GM18909 (cell line): ENCODE measurements at regions not wholly inside any gene's neighbourhood (a gene's known extent, or its start where the extent isn't known, plus 50 kb on each side); places are given as distances from the start of the nearest gene placed in this dataset.
"Not testable (repeated sequence)": the region's sequence is repeated elsewhere in the genome, so short reads cannot be mapped to it uniquely, and the experiment has no call there.

Experiments used
- ATAC-seq: cut with Tn5 transposase; IDR thresholded peaks from one replicate; pipeline ENCODE4 v1.9.1; 2021; ENCODE audit warnings: mild to moderate bottlenecking; ENCODE audit not compliant: unreplicated experiment, poor library complexity

DNA sequence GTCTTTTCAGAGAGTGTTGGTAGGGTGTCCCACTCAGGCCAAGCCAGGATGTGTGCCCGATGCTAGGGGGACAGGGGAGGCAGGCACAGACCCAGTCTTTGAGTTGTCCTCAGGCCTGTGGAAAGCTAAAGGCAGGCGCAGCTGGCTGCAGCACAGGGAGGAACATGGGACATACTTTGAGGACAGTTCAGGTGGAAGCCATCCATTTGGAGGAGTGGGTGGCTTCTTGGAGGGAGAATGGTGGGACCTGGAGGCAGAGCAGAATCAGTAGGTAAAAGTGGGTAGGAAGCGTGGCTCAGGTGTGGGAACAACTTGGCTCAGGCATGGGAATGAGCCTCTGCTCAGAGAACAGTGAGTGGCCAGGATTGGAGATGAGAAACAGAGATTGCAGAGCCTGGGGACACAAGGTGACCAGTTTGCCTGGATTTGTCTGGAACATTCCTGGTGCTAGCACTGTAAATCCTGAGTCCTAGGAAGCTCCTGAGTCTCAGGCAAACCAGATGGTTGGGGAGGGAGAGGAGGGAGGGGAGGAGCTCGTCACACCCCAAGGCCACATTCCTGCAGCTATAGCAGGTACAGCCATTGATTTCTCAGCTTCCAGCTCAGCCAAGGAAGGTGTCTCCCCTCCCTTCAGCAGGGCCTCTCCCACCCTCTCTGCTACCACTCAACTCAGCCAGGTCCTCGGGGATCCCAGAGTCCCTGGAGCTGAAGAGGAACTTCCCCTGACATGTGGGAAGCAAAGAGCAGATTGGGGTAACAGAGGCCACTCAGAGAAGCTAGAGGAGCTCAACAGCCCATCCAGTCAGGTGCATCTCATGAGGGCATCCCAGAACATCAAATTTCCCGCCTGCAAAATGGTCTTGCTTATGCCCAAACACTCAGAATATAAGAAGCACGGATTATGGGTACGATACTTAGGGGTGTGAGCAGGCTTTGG, 65.2 kb upstream of the TINAGL1 start:
- no peak for ATAC-seq

DNA sequence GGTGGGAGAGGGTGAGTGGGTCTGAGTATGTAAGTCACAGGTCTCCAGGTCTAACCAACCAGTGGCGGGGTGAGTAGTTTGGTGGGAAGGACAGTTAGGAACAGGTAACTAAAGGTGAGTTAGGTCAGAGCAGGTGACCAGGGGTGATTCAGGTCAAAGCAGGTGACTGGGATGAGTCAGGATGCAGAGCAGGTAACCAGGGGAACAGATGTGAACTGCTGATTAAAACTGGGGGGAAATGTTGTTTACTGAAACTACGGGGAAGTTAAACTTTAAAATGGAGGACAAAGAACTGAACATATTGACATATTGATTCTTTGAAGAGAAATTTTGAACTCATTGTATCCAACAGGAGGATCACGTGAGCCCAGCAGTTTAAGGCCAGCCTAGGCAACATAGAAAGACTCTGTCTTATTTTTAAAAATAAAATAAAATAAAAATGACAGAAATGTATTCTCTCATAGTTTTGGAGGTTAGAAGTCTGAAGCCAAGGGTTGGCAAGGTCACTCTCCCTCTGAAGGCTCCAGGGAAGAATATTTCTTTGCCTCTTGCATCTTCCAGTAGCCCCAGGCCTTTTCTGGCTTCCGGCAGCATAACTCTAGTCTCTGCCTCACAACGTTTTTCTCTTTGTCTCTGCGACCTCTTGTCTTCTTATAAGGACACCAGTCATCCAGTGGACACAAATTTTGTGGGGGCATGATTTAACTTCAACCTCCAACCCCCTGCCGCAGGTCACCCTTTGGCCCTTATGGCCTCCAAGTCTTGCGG, 64.3 kb upstream of the TINAGL1 start:
- ATAC-seq, result no peak

DNA sequence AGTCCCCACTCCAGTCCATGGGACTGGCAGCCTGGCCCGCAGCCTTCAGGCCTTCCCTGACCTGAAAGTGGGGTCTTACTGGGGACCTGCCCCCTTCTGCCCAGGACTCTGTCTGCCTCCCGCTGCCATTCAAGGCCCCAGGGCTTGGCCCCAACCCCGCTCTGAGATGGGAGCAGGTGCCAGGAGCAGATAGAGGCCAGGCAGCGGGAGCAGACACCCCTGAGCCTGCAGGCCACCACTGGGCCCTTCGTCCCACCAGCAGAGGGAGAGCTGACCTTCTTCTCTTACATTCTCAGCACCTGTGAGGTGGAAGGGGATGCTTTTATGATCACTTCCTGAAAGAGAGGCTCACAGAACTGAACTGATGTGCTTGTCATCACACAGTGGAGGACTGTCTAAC, 62.2 kb upstream of the TINAGL1 start:
- ATAC-seq, result no peak

DNA sequence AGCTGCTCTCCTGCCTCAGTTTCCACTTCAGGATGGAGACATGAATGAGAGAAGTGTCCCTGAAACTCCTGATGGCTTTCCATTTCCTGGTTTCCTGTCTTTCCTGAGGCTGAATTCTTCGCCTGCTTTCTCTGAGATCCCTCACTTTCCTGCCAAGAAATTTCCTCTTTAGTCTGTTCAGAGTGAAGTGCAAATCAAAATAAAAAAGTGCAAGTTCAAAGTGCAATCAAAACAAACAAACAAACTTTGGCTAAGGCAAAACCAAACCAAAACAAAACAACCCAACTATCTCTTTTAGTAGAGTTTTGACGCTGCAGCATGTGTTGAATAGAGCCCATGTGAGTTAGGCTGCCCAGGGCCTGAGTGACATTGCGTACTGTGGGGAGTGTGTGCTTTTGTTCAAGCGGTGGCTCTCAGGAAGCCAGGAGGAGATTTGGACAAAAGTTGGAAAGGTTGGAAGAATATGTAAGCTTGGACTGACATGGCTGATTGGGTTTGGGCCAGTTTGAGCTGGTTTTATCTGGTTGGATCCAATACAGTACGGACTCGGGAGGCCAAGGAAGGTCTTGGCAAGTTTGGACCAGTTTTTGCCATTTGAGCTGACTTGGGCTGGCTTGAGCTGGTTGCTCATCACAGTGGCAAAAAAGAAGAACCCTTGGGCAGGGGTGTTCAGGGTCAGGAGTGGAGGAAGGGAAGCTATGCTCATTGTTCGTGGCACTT, 61.1 kb upstream of the TINAGL1 start:
- ATAC-seq, result no peak

DNA sequence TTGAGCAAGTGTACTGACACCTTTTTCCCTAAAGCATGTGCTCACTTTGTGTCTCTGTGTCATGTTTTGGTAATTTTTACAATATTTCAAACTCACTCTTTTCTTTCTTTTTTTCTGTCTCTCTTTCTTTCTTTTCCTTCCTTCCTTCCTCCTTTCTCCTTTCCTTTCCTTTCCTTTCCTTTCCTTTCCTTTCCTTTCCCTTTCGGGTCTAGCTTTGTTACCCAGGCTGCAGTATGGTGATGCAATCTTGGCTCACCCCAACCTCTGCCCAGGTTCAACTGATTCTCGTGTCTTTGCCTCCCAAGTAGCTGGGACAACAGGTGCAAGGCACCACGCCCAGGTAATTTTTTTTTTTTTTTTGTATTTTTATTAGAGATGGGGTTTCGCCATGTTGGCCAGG, 60.4 kb upstream of the TINAGL1 start:
- no peak for ATAC-seq

DNA sequence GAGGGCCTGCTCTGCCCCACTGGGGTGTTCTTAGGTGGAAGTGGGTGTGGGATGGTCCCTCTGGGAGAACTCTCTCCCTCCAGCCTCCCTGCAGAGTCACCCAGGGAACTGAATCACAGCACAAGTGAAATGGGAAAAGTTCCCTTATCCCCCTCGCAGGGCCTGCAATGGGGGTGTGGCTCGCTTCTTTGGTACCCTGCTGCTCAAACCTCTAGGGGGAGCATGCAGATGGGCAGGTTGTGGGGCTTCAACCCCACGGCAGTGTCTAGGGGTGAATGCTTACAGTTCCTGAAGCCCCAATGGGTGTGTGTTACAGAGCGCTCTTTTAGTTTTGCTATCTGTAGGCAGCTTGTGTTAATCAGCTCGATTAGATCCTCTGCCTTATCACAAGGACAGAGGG, 59.0 kb upstream of the TINAGL1 start:
- no peak for ATAC-seq

DNA sequence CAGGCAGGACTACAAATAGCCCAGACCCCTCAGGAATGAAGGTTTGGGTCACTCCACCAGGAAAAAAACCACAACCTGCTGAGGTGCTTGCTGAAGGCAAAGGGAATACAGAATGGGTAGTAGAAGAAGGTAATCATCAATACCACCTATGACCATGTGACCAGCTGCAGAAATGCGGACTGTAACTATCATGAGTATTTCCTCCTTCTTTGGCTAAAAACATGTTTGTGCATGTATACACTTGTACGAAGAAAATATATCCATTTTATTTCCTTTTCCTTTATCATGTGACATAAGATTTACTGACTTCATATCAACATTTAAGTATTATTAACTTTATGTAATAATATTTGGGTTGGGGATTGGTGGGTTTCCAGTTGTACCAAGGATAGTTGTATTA, 58.3 kb upstream of the TINAGL1 start:
- not testable (repeated sequence) for ATAC-seq

DNA sequence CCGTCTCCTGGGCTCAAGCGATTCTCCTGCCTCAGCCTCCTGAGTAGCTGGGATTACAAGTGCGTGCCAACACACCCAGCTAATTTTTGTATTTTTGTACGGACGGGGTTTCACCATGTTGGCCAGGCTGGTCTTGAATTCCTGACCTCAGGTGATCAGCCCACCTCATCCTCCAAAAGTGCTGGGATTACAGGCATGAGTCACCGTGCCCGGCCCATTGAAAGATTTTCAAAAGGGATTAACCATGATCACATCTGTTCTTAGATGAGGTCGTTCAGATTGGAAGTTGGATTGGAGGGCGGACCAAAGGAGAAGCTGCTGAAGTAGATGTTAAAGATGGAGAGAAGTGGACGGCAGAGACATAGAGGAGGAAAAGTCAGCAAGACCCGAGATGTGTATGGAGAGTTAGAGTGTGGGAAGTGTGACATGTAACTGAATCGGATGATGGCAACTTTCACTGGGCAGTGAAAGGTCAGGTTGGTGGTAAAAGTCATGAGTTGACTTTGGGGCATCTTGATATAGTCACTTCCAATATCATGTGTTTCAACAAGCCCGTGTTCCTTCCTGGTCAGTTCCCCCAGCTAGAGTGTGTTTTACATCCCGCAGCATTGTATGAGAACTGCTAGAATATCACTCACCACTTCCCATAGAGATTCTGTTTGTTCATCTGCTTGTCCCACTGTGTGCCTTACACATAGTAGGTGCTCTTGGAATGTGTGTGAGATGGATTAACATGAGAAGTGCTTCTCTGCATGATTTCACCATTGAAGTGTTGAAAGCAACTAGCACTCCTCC, 54.4 kb upstream of the TINAGL1 start:
- no peak for ATAC-seq

DNA sequence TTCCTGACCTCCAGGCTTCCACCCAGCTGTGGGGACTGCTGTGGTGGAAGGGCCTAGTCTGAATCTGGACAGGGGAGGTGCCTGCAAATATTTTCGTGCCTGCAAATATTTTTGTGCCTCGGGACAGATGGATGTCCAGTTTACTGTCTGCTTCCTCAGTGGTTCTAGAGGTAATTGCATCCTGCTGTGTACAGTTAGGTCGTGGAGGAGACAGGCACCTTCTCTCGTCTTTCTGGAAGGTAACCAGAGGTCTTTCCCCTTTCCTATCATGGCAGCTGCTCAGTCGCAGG, 53.8 kb upstream of the TINAGL1 start:
- ATAC-seq, result no peak

DNA sequence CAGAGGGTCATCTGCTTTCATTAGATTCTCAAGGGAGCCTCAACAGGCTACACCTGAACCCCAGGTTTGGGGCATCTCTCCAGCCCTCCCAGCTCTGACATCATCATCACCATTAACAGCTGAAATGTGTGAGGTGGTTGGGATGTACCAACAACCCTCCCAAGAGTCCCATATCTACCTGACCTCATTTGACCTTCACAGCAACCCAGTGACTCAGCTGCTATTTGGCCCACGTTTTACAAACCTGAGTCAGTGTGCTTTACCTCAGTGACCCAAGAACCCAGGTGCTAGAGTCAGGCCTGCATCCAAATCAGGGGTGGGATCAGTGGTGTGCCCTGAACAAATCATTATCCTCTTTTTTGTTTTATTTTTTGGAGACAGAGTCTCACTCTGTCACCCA, 53.3 kb upstream of the TINAGL1 start:
- ATAC-seq, result no peak

DNA sequence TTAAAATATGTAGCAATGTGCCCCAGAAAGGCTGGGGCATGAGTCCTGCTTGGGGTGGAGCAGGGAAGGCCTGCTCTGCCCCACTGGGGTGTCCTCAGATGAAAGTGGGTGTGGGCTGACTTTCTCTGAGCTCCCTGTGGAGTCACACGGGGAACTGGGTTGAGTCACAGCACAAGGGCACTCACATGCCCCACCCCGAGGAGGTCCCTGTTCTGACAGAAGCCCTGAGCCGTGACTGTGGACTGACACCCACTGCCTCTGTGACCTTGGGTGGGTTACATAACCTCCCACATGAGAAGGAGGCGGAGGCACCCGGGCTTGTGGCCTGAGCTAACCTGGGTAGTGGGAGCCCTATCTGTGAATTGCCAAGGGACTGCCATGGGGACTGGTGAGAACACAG, 52.5 kb upstream of the TINAGL1 start:
- no peak for ATAC-seq

DNA sequence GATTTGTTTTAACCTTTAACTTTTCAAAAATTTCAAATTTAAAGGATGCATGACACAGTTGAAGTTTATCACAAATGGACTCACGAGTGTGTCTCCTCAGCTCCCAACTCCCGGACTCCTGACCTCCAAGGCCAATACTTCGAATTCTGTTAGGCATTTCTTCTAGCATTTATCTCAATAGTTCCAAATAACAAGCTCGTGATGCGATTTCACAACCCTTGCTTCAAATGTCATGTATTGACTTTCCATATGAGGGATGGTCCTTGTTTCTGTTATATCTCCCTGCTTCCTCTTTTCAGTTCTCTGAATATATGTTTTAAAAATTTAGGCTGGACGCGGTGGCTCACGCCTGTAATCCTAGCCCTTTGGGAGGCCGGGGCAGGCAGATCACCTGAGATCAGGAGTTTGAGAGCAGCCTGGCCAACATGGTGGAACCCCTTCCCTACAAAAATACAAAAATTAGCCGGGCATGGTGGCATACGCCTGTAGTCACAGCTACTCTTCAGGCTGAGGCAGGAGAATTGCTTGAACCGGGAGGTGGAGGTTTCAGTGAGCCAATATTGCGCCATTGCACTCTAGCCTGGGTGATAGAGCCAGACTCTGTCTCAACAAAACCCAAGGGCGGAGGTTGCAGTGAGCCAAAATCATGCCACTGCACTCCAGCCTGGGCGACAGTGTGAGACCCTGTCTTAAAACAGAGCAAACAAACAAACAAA, 52.0 kb upstream of the TINAGL1 start:
- no peak for ATAC-seq
